ENCODE measurements at regions not wholly inside any gene's neighbourhood (a gene's known extent, or its start where the extent isn't known, plus 50 kb on each side); places are given as distances from the start of the nearest gene placed in this dataset.
A peak's percentile ranks its signal among the peaks of the same experiment; 100 is the strongest.

GRCh38 chr10:10785627-10786026 lies 232.0 kb upstream of the CELF2 start:
- peaks cover 45% of the 10 kb centered on the region for H3K4me1 ChIP-seq (ENCODE audit: control insufficient read depth, insufficient read depth, low read length)
- peak; percentile 74 for DNase-seq (ENCODE audit: low read depth)
- no peaks in the 10 kb centered on the region for H3K36me3 ChIP-seq (ENCODE audit: control insufficient read depth, insufficient read depth, low read length, severe bottlenecking)
- H3K9me3 ChIP-seq (ENCODE audit: control insufficient read depth, low read length), result no peaks in the 10 kb centered on the region
- no peak overlapping the region for H3K9ac ChIP-seq (ENCODE audit: low read length)
- H3K4me3 ChIP-seq (ENCODE audit: low read length), result peak overlapping the region; percentile 22
- no peaks in the 10 kb centered on the region for H3K27me3 ChIP-seq (replicated peaks; ENCODE audit: control insufficient read depth, insufficient read depth, low read length)

DNA sequence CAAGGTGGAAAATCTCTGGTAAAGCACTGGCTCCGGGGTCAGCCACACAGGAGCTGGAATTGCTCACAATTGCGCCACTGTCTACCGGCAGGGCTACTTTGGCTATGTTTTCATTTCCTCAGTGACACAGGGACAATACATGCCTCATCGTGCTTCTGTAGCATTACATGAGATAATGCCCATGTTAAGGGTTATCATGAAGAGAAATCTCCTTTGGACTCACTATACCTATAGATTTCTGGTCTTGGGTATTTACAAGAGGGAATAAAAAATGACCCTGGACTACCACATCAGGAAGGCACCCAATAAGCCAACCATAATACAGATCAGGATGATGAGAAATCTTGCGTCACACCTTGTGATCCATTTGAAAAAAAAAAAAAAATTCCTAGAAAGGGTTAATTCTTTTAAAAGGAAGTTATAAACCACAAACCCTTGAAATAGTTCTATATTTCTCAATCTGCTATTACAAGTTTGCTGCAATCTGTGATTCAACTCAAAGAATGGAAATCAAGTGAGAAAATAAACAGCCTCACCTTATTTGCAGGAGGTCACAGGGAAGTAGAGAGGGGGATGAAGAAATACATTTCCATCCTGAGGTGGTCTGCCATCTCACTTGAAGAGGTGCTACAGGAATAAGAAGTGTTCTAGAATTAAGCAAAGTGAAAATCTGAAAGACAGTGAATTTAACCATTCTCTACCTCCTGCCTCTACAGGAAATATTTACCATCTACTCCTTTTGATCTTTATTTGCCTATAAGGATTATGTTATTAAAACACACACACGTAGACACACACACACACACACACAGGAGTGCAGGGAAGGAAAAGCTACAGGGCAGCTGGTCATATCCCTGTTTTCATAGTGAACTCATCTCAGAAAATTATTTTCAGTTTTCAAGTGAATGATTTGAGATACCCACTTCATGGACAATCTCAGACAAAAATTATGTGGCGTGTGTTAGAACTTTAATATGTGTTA lies 231.3 kb upstream of the CELF2 start:
- H3K9me3 ChIP-seq (ENCODE audit: control insufficient read depth, low read length), result no peaks in the 10 kb centered on the region
- peaks cover 45% of the 10 kb centered on the region for H3K4me1 ChIP-seq (ENCODE audit: control insufficient read depth, insufficient read depth, low read length)
- H3K36me3 ChIP-seq (ENCODE audit: control insufficient read depth, insufficient read depth, low read length, severe bottlenecking), result no peaks in the 10 kb centered on the region
- peak; percentile 78 for DNase-seq (ENCODE audit: low read depth)
- H3K27me3 ChIP-seq (replicated peaks; ENCODE audit: control insufficient read depth, insufficient read depth, low read length), result no peaks in the 10 kb centered on the region
- H3K4me3 ChIP-seq (ENCODE audit: low read length), result peak overlapping the region; percentile 25
- H3K9ac ChIP-seq (ENCODE audit: low read length), result peak overlapping the region; percentile 68

DNA sequence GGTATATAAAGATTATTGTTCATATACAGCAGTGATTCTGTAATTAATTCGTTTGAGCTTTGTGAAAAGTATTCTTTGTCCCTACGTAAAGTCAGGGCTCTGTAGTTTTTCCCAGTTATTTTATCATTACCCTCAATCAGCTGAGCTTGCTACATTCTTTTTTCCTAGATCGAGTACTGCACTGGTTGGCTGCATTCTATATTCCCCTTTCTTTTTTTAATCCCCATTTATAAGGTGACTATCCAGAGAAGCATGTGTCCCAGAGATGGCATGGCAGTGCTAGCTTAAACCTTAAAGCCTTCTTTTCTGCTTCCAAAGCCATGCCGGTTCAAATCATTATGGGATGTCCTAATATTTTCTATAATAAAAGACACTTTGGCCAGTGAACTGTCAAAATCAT lies 230.1 kb upstream of the CELF2 start:
- H3K9me3 ChIP-seq (ENCODE audit: control insufficient read depth, low read length), result no peaks in the 10 kb centered on the region
- peak overlapping the region; percentile 68 for H3K9ac ChIP-seq (ENCODE audit: low read length)
- no peak for DNase-seq (ENCODE audit: low read depth)

DNA sequence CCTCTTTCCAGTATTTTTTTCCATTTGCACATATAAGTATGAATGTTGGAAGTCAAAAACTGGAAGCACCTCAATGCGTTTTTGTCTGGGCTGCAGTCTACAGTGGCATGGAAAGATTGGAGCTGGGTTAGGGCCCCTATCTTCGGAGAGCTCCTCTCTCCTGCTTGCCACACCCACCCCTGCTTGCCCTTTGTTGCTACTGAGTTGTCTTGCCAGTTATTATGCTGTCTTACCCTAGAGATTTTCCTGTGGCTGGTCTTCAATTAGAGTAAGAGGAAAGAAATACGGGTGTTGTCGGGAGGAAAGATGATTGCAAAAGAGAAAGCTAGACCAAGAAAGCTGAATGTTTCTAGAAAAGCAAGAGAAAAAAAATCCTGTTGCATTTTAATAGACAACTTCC lies 228.9 kb upstream of the CELF2 start:
- no peak for DNase-seq (ENCODE audit: low read depth)
- H3K4me3 ChIP-seq (ENCODE audit: low read length), result peak overlapping the region; percentile 62
- peaks cover 57% of the 10 kb centered on the region for H3K4me1 ChIP-seq (ENCODE audit: control insufficient read depth, insufficient read depth, low read length)
- H3K9ac ChIP-seq (ENCODE audit: low read length), result peak overlapping the region; percentile 60
- no peaks in the 10 kb centered on the region for H3K36me3 ChIP-seq (ENCODE audit: control insufficient read depth, insufficient read depth, low read length, severe bottlenecking)
- H3K9me3 ChIP-seq (ENCODE audit: control insufficient read depth, low read length), result no peaks in the 10 kb centered on the region
- H3K27me3 ChIP-seq (replicated peaks; ENCODE audit: control insufficient read depth, insufficient read depth, low read length), result no peaks in the 10 kb centered on the region

More for the DNA sequence above, 230.1 kb upstream of the CELF2 start:
- Histone ChIP-seq H3K36me3 (ENCODE audit: control insufficient read depth, insufficient read depth, low read length, severe bottlenecking) (no peaks in the 10 kb centered on the region), H3K27me3 (replicated peaks; ENCODE audit: control insufficient read depth, insufficient read depth, low read length) (no peaks in the 10 kb centered on the region), H3K4me3 (ENCODE audit: low read length) (peak overlapping the region; percentile 35), H3K4me1 (ENCODE audit: control insufficient read depth, insufficient read depth, low read length) (peaks cover 52% of the 10 kb centered on the region)

GRCh38 chr10:10791869-10792268 lies 225.8 kb upstream of the CELF2 start:
- Histone ChIP-seq H3K27me3 (replicated peaks; ENCODE audit: control insufficient read depth, insufficient read depth, low read length) (no peaks in the 10 kb centered on the region), H3K9me3 (ENCODE audit: control insufficient read depth, low read length) (no peaks in the 10 kb centered on the region), H3K4me1 (ENCODE audit: control insufficient read depth, insufficient read depth, low read length) (peaks cover 49% of the 10 kb centered on the region), H3K4me3 (ENCODE audit: low read length) (no peak overlapping the region), H3K9ac (ENCODE audit: low read length) (no peak overlapping the region), H3K36me3 (ENCODE audit: control insufficient read depth, insufficient read depth, low read length, severe bottlenecking) (no peaks in the 10 kb centered on the region)
- DNase-seq (ENCODE audit: low read depth), result no peak

DNA sequence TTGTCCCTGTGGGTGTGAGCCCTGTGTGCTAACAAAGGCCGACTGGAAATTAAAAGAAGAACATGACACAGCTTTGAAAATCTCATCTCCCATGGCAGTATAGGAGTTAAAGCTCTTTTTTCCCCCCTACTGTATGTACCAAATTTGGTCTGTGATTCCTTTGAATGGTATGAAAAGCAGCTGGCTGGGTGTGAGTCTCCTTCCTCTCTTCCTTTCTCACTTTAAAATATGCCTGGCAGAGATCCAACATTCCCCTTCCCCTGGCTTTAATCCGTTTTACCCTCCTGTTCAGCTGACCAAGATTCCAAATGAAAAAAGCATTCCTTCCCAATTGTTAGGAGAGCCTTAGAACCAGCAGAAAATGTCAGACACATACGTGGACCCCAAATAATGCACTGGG lies 225.0 kb upstream of the CELF2 start:
- peak; percentile 78 for DNase-seq (ENCODE audit: low read depth)
- H3K4me3 ChIP-seq (ENCODE audit: low read length), result no peak overlapping the region
- H3K4me1 ChIP-seq (ENCODE audit: control insufficient read depth, insufficient read depth, low read length), result peaks cover 49% of the 10 kb centered on the region
- no peaks in the 10 kb centered on the region for H3K9me3 ChIP-seq (ENCODE audit: control insufficient read depth, low read length)
- peak overlapping the region; percentile 45 for H3K9ac ChIP-seq (ENCODE audit: low read length)
- no peaks in the 10 kb centered on the region for H3K36me3 ChIP-seq (ENCODE audit: control insufficient read depth, insufficient read depth, low read length, severe bottlenecking)
- no peaks in the 10 kb centered on the region for H3K27me3 ChIP-seq (replicated peaks; ENCODE audit: control insufficient read depth, insufficient read depth, low read length)

GRCh38 chr10:10794046-10794445 lies 223.6 kb upstream of the CELF2 start:
- Histone ChIP-seq H3K4me1 (ENCODE audit: control insufficient read depth, insufficient read depth, low read length) (peaks cover 50% of the 10 kb centered on the region), H3K9ac (ENCODE audit: low read length) (no peak overlapping the region), H3K4me3 (ENCODE audit: low read length) (no peak overlapping the region), H3K36me3 (ENCODE audit: control insufficient read depth, insufficient read depth, low read length, severe bottlenecking) (no peaks in the 10 kb centered on the region), H3K9me3 (ENCODE audit: control insufficient read depth, low read length) (no peaks in the 10 kb centered on the region), H3K27me3 (replicated peaks; ENCODE audit: control insufficient read depth, insufficient read depth, low read length) (no peaks in the 10 kb centered on the region)
- no peak for DNase-seq (ENCODE audit: low read depth)

GRCh38 chr10:10794791-10795191 lies 222.9 kb upstream of the CELF2 start:
- Histone ChIP-seq H3K4me3 (ENCODE audit: low read length) (no peak overlapping the region), H3K9me3 (ENCODE audit: control insufficient read depth, low read length) (no peaks in the 10 kb centered on the region), H3K9ac (ENCODE audit: low read length) (no peak overlapping the region), H3K4me1 (ENCODE audit: control insufficient read depth, insufficient read depth, low read length) (peaks cover 48% of the 10 kb centered on the region), H3K27me3 (replicated peaks; ENCODE audit: control insufficient read depth, insufficient read depth, low read length) (no peaks in the 10 kb centered on the region), H3K36me3 (ENCODE audit: control insufficient read depth, insufficient read depth, low read length, severe bottlenecking) (no peaks in the 10 kb centered on the region)
- no peak for DNase-seq (ENCODE audit: low read depth)

- H3K9me3 ChIP-seq (ENCODE audit: control insufficient read depth, low read length), result no peaks in the 10 kb centered on the region
- H3K4me1 ChIP-seq (ENCODE audit: control insufficient read depth, insufficient read depth, low read length), result peaks cover 55% of the 10 kb centered on the region
- H3K4me3 ChIP-seq (ENCODE audit: low read length), result peak overlapping the region; percentile 75
- no peak for DNase-seq (ENCODE audit: low read depth)
- no peaks in the 10 kb centered on the region for H3K36me3 ChIP-seq (ENCODE audit: control insufficient read depth, insufficient read depth, low read length, severe bottlenecking)
- H3K9ac ChIP-seq (ENCODE audit: low read length), result peak overlapping the region; percentile 92
- H3K27me3 ChIP-seq (replicated peaks; ENCODE audit: control insufficient read depth, insufficient read depth, low read length), result no peaks in the 10 kb centered on the region
Measured at GRCh38 chr10:10796061-10796773, 221.5 kb upstream of the CELF2 start.

DNA sequence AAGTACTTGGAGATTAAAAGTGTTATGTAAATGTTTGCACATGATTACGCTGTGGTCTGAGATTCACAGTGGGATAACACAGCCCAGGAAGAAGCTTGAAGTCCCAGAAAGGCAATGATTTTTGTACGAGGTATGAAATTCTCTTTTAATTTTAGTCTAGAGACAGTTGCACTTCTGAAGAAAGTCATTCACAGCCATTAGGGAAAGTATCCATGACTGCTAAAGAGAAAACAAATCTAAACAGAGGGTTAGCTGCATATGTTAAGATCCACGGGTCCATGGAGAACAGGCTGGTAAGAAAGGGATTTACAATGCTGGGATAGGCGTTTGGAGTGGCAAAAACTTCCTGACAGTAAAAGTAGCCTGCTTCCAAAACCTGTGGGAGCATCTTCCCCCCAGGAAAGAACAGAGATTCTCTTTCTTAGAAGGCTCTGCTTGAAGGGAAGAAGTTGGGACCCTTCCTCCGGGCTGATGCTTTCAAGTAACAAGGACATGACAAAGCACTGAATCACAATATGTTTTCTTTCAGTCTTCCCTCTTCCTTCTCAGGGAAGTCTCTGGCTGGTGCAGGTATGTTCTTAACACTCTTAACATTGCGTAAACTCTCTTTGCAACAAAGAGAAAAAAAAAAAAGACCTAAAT lies 220.8 kb upstream of the CELF2 start:
- Histone ChIP-seq H3K36me3 (ENCODE audit: control insufficient read depth, insufficient read depth, low read length, severe bottlenecking) (no peaks in the 10 kb centered on the region), H3K9me3 (ENCODE audit: control insufficient read depth, low read length) (no peaks in the 10 kb centered on the region), H3K9ac (ENCODE audit: low read length) (peak overlapping the region; percentile 92), H3K4me1 (ENCODE audit: control insufficient read depth, insufficient read depth, low read length) (peaks cover 58% of the 10 kb centered on the region), H3K27me3 (replicated peaks; ENCODE audit: control insufficient read depth, insufficient read depth, low read length) (no peaks in the 10 kb centered on the region), H3K4me3 (ENCODE audit: low read length) (peak overlapping the region; percentile 75)
- no peak for DNase-seq (ENCODE audit: low read depth)

DNA sequence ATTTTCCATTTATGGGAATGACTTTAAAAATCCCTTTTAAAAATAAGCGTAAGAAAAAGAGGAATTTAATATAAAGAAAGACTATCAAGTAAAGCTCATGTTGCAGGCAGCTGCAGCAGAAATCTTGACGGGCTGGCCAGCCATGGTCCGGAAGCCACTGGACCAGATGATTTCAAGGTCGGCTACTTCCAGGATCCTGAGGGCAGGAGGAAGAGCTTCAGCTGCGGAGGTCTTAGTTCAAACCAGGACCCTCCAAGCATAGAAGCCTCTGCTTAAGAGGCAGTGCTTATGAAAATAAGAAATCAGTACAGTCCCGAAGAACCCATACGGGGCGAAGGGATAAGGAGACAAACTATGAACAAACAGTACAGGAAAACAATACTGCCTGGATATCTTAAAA lies 220.2 kb upstream of the CELF2 start:
- H3K4me3 ChIP-seq (ENCODE audit: low read length), result peak overlapping the region; percentile 75
- no peak for DNase-seq (ENCODE audit: low read depth)
- H3K9ac ChIP-seq (ENCODE audit: low read length), result peak overlapping the region; percentile 92

More for the DNA sequence above, 220.2 kb upstream of the CELF2 start:
- H3K4me1 ChIP-seq (ENCODE audit: control insufficient read depth, insufficient read depth, low read length), result peaks cover 54% of the 10 kb centered on the region
- no peaks in the 10 kb centered on the region for H3K27me3 ChIP-seq (replicated peaks; ENCODE audit: control insufficient read depth, insufficient read depth, low read length)
- H3K9me3 ChIP-seq (ENCODE audit: control insufficient read depth, low read length), result no peaks in the 10 kb centered on the region
- no peaks in the 10 kb centered on the region for H3K36me3 ChIP-seq (ENCODE audit: control insufficient read depth, insufficient read depth, low read length, severe bottlenecking)
